ENCODE measurements at regions not wholly inside any gene's neighbourhood (a gene's known extent, or its start where the extent isn't known, plus 50 kb on each side); places are given as distances from the start of the nearest gene placed in this dataset.

- 24% methylated on average over 2 of the region's 2 CpGs; no CpG with 5 or more reads in 1 of the 2 experiments for WGBS, 2 experiments (ENCODE audit: extremely low coverage in 1 of 2, insufficient coverage in 1 of 2, insufficient read length in 1 of 2, insufficient replicate concordance in 2 of 2, low coverage in 1 of 2, low lambda C conversion rate in 2 of 2, missing lambda C conversion rate in 1 of 2)
- Histone ChIP-seq H3K23ac (ENCODE audit: insufficient read length) (no peak overlapping the region), H2BK120ac (replicated peaks; ENCODE audit: low read depth, low read length) (no peak overlapping the region), H3K27ac (ENCODE audit: low read depth, low read length) (no peak overlapping the region), H3K9me3 (ENCODE audit: insufficient read depth in 2 of 2, low read depth in 1 of 2, low read length in 1 of 2) (peaks cover 8 to 10% of the 10 kb centered on the region in 2 experiments; a peak in 3 of 4 replicates), H3K9ac (replicated peaks in 1 of 4; ENCODE audit: extremely low read depth in 1 of 4, low read depth in 3 of 4, low read length in 3 of 4) (no peak overlapping the region), H3K18ac (ENCODE audit: extremely low read depth, low read length) (no peak overlapping the region; the same call in 1 of the 2 replicates), H2AFZ (ENCODE audit: low read length) (no peak overlapping the region), H4K8ac (ENCODE audit: extremely low read depth, insufficient read depth, low read length) (no peak overlapping the region), H3K4me3 (ENCODE audit: extremely low read depth in 1 of 4, insufficient read depth in 2 of 4, low read depth in 3 of 4, low read length in 4 of 4) (peak overlapping the region in 1 of 4 experiments; percentile 23; a peak in 1 of 8 replicates), H3K4me2 (ENCODE audit: insufficient read depth in 1 of 2, low read depth in 2 of 2, low read length in 2 of 2) (peak overlapping the region in 1 of 2 experiments; percentile 41; a peak in 3 of 4 replicates), H3K14ac (ENCODE audit: insufficient read length) (no peak overlapping the region), H2BK15ac (ENCODE audit: low read length) (no peak overlapping the region), H4K91ac (replicated peaks; ENCODE audit: insufficient read length, low read length) (no peak overlapping the region), H3K27me3 (replicated peaks in 1 of 4; ENCODE audit: control insufficient read depth in 3 of 4, extremely low read depth in 1 of 4, insufficient read depth in 3 of 4, low read length in 3 of 4) (0 out of 7 replicates have a peak, but pooled peaks cover 0 to 1% (median 0%) of the 10 kb centered on the region in 4 experiments), H3K79me1 (ENCODE audit: low read depth, low read length) (no peaks in the 10 kb centered on the region), H3K79me2 (ENCODE audit: control insufficient read depth in 1 of 2, insufficient read depth in 2 of 2, low read length in 2 of 2) (no peaks in the 10 kb centered on the region), H3K36me3 (ENCODE audit: control insufficient read depth in 2 of 4, insufficient read depth in 4 of 4, low read length in 3 of 4) (peaks cover 0 to 6% (median 2%) of the 10 kb centered on the region in 4 experiments; a peak in 2 of 8 replicates), H2BK12ac (ENCODE audit: low read depth, low read length) (no peak overlapping the region), H4K20me1 (replicated peaks in 1 of 2; ENCODE audit: control insufficient read depth in 1 of 2, insufficient read depth in 2 of 2, low read length in 2 of 2) (no peaks in the 10 kb centered on the region), H3K4ac (replicated peaks; ENCODE audit: insufficient read length, low read depth, low read length) (no peak overlapping the region), H4K5ac (ENCODE audit: insufficient read length, low read depth, low read length) (peak overlapping the region; percentile 55), H2BK20ac (ENCODE audit: low read length) (no peak overlapping the region), H3K56ac (replicated peaks; ENCODE audit: insufficient read length, low read depth, low read length) (no peak overlapping the region), H3K23me2 (ENCODE audit: low read depth, low read length) (no peaks in the 10 kb centered on the region), H2BK5ac (ENCODE audit: low read depth, low read length) (no peak overlapping the region), H2AK5ac (ENCODE audit: low read depth, low read length) (no peak overlapping the region), H3K4me1 (replicated peaks in 1 of 4; ENCODE audit: control insufficient read depth in 3 of 4, insufficient read depth in 4 of 4, low read length in 3 of 4) (peaks cover 0 to 11% (median 8%) of the 10 kb centered on the region in 4 experiments; a peak in 5 of 7 replicates)
- ChIA-PET POLR2A (ENCODE audit: partially characterized antibody) (interaction anchor here (1.2 kb wide), 1 partner anchor 30 kb away, joined by 3 read pairs; no protein-coding TSS in a partner anchor), CTCF (ENCODE audit: partially characterized antibody) (interaction anchor here (1.0 kb wide), 1 partner anchor 410 kb away, joined by 3 read pairs; no protein-coding TSS in a partner anchor)
- no peak for FAIRE-seq
- peak in 1 of 2 experiments; percentile 39 for DNase-seq (ENCODE audit: low read depth in 1 of 2, low spot score in 2 of 2)
- TF ChIP-seq ASH2L (IDR thresholded peaks at IDR 0.05; ENCODE audit: low read length) (peak; percentile 61), KDM5A (IDR thresholded peaks at IDR 0.05; ENCODE audit: low read length) (no peak), SIN3A (conservative IDR thresholded peaks at IDR 0.05 in 1 of 2, IDR thresholded peaks at IDR 0.05 in 1 of 2; ENCODE audit: low read depth in 1 of 2, low read length in 2 of 2) (no peak), CEBPB (IDR thresholded peaks at IDR 0.05; ENCODE audit: low read depth, low read length) (peak; percentile 77; the same call in 1 of the 2 replicates), SIX5 (IDR thresholded peaks at IDR 0.05; ENCODE audit: low read depth, low read length) (no peak), CHD2 (IDR thresholded peaks at IDR 0.05; ENCODE audit: low read length) (no peak), FOSL1 (IDR thresholded peaks at IDR 0.05; ENCODE audit: insufficient read depth, low read depth, low read length) (no peak), PHF8 (conservative IDR thresholded peaks at IDR 0.05; ENCODE audit: low read depth, low read length) (no peak), TCF12 (IDR thresholded peaks at IDR 0.05; ENCODE audit: low read depth, low read length) (no peak), SAP30 (IDR thresholded peaks at IDR 0.05; ENCODE audit: insufficient read depth, insufficient replicate concordance, low read length) (no peak), GABPA (IDR thresholded peaks at IDR 0.05; ENCODE audit: borderline replicate concordance, insufficient read depth, low read length) (no peak), RXRA (IDR thresholded peaks at IDR 0.05; ENCODE audit: insufficient read depth, low read depth, low read length) (no peak)
Measured at GRCh38 chr4:124873361-124874171, 161.0 kb upstream of the ANKRD50 start.

All from H1 (cell line).